ENCODE measurements at regions not wholly inside any gene's neighbourhood (a gene's known extent, or its start where the extent isn't known, plus 50 kb on each side); places are given as distances from the start of the nearest gene placed in this dataset.
A peak's percentile ranks its signal among the peaks of the same experiment; 100 is the strongest.
"Not testable (repeated sequence)": the region's sequence is repeated elsewhere in the genome, so short reads cannot be mapped to it uniquely, and the experiment has no call there.

- TF ChIP-seq CTCF (IDR thresholded peaks at IDR 0.05; ENCODE audit: partially characterized antibody, unreplicated experiment): peak; percentile 50
- Mint-ChIP-seq H3K9me3 (ENCODE audit: unreplicated experiment) (no peaks in the 10 kb centered on the region), H3K4me3 (ENCODE audit: unreplicated experiment) (no peak overlapping the region), H3K36me3 (ENCODE audit: unreplicated experiment) (peaks cover 5% of the 10 kb centered on the region), H3K27ac (ENCODE audit: unreplicated experiment) (no peak overlapping the region), H3K4me1 (ENCODE audit: low read depth, unreplicated experiment) (no peaks in the 10 kb centered on the region), H3K27me3 (ENCODE audit: unreplicated experiment) (no peaks in the 10 kb centered on the region)
- DNase-seq: peak; percentile 45
Measured at GRCh38 chr7:153193144-153193595, 433.6 kb downstream of the ACTR3B start.

- peaks cover 15% of the 10 kb centered on the region for H3K36me3 Mint-ChIP-seq (ENCODE audit: unreplicated experiment)
Measured at GRCh38 chr7:153217032-153217431, 457.5 kb downstream of the ACTR3B start.

GRCh38 chr7:153224890-153225289, 465.3 kb downstream of the ACTR3B start:
- Mint-ChIP-seq H3K9me3 (ENCODE audit: unreplicated experiment) (peaks cover 17% of the 10 kb centered on the region), H3K4me3 (ENCODE audit: unreplicated experiment) (no peak overlapping the region), H3K27ac (ENCODE audit: unreplicated experiment) (no peak overlapping the region), H3K27me3 (ENCODE audit: unreplicated experiment) (peaks cover 8% of the 10 kb centered on the region), H3K36me3 (ENCODE audit: unreplicated experiment) (peaks cover 6% of the 10 kb centered on the region), H3K4me1 (ENCODE audit: low read depth, unreplicated experiment) (no peaks in the 10 kb centered on the region)
- DNase-seq: no peak
- TF ChIP-seq CTCF (IDR thresholded peaks at IDR 0.05; ENCODE audit: partially characterized antibody, unreplicated experiment): no peak

More at GRCh38 chr7:153217032-153217431, 457.5 kb downstream of the ACTR3B start:
- TF ChIP-seq CTCF (IDR thresholded peaks at IDR 0.05; ENCODE audit: partially characterized antibody, unreplicated experiment): no peak
- Mint-ChIP-seq H3K9me3 (ENCODE audit: unreplicated experiment) (peaks cover 19% of the 10 kb centered on the region), H3K4me3 (ENCODE audit: unreplicated experiment) (no peak overlapping the region), H3K27ac (ENCODE audit: unreplicated experiment) (no peak overlapping the region), H3K27me3 (ENCODE audit: unreplicated experiment) (peaks cover 2% of the 10 kb centered on the region), H3K4me1 (ENCODE audit: low read depth, unreplicated experiment) (no peaks in the 10 kb centered on the region)
- DNase-seq: no peak

GRCh38 chr7:153245136-153245535, 485.6 kb downstream of the ACTR3B start:
- not testable (repeated sequence) for DNase-seq; H3K4me3 Mint-ChIP-seq (ENCODE audit: unreplicated experiment); H3K27ac Mint-ChIP-seq (ENCODE audit: unreplicated experiment); H3K9me3 Mint-ChIP-seq (ENCODE audit: unreplicated experiment); H3K4me1 Mint-ChIP-seq (ENCODE audit: low read depth, unreplicated experiment); H3K27me3 Mint-ChIP-seq (ENCODE audit: unreplicated experiment); H3K36me3 Mint-ChIP-seq (ENCODE audit: unreplicated experiment)

- Mint-ChIP-seq H3K27me3 (ENCODE audit: unreplicated experiment) (no peaks in the 10 kb centered on the region), H3K36me3 (ENCODE audit: unreplicated experiment) (peaks cover 8% of the 10 kb centered on the region), H3K27ac (ENCODE audit: unreplicated experiment) (no peak overlapping the region), H3K4me1 (ENCODE audit: low read depth, unreplicated experiment) (no peaks in the 10 kb centered on the region), H3K4me3 (ENCODE audit: unreplicated experiment) (no peak overlapping the region), H3K9me3 (ENCODE audit: unreplicated experiment) (peaks cover 6% of the 10 kb centered on the region)
- DNase-seq: no peak
- TF ChIP-seq CTCF (IDR thresholded peaks at IDR 0.05; ENCODE audit: partially characterized antibody, unreplicated experiment): no peak
Measured at GRCh38 chr7:153245809-153246208, 486.3 kb downstream of the ACTR3B start.
